GM06990 (cell line): ENCODE measurements at regions not wholly inside any gene's neighbourhood (a gene's known extent, or its start where the extent isn't known, plus 50 kb on each side); places are given as distances from the start of the nearest gene placed in this dataset.
"Not testable (repeated sequence)": the region's sequence is repeated elsewhere in the genome, so short reads cannot be mapped to it uniquely, and the experiment has no call there.

Source experiments
- DNase-seq: peaks from one replicate; pipeline ENCODE4 v3.0.0-alpha.2; 2011; ENCODE audit not compliant: insufficient read length; ENCODE audit errors: extremely low read depth
- H3K27me3 ChIP-seq: replicated peaks from 2 replicates; pipeline ENCODE4 v1.6.0; 2011; ENCODE audit warnings: low read length; ENCODE audit not compliant: control insufficient read depth, insufficient read depth
- H3K36me3 ChIP-seq: 2 replicates; pipeline ENCODE4 v1.5.1; 2011; ENCODE audit warnings: low read length; ENCODE audit not compliant: control insufficient read depth, insufficient read depth
- H3K4me3 ChIP-seq: replicated peaks from 2 replicates; pipeline ENCODE4 v1.5.1; 2011; ENCODE audit warnings: low read depth, mild to moderate bottlenecking, control low read depth, low read length
- CTCF ChIP-seq: IDR thresholded peaks from 2 replicates; pipeline ENCODE4 v1.5.1; 2011; ENCODE audit warnings: low read length, control low read depth, mild to moderate bottlenecking, inconsistent platforms; ENCODE audit not compliant: insufficient read depth, poor library complexity, severe bottlenecking

- H3K27me3 ChIP-seq, H3K36me3 ChIP-seq, DNase-seq, H3K4me3 ChIP-seq: not testable (repeated sequence)
Measured at GRCh38 chr20:26373066-26373465, 676.4 kb upstream of the ZNF337 start.

- Histone ChIP-seq H3K36me3 (no peaks in the 10 kb centered on the region), H3K27me3 (no peaks in the 10 kb centered on the region), H3K4me3 (no peak overlapping the region)
- no peak for DNase-seq
- TF ChIP-seq CTCF = no peak
Measured at GRCh38 chr20:26354511-26354910, 657.9 kb upstream of the ZNF337 start.

GRCh38 chr20:26347396-26347795 lies 650.7 kb upstream of the ZNF337 start:
- H3K4me3 ChIP-seq = no peak overlapping the region
- DNase-seq = no peak
- TF ChIP-seq CTCF = no peak
- no peaks in the 10 kb centered on the region for H3K36me3 ChIP-seq
- no peaks in the 10 kb centered on the region for H3K27me3 ChIP-seq

- H3K27me3 ChIP-seq, H3K36me3 ChIP-seq, DNase-seq, H3K4me3 ChIP-seq: not testable (repeated sequence)
Measured at GRCh38 chr20:26340460-26341065, 643.9 kb upstream of the ZNF337 start.

GRCh38 chr20:26324177-26324576 lies 627.5 kb upstream of the ZNF337 start:
- no peaks in the 10 kb centered on the region for H3K27me3 ChIP-seq
- no peak overlapping the region for H3K4me3 ChIP-seq
- TF ChIP-seq CTCF = no peak
- H3K36me3 ChIP-seq = no peaks in the 10 kb centered on the region
- no peak for DNase-seq

- no peak for TF ChIP-seq CTCF
- Histone ChIP-seq H3K36me3 (no peaks in the 10 kb centered on the region), H3K27me3 (no peaks in the 10 kb centered on the region), H3K4me3 (no peak overlapping the region)
- DNase-seq = no peak
Measured at GRCh38 chr20:26315054-26315453, 618.4 kb upstream of the ZNF337 start.

- not testable (repeated sequence) for H3K36me3 ChIP-seq, H3K4me3 ChIP-seq, DNase-seq, H3K27me3 ChIP-seq
Measured at GRCh38 chr20:26309720-26310119, 613.1 kb upstream of the ZNF337 start.
